ENCODE measurements at regions not wholly inside any gene's neighbourhood (a gene's known extent, or its start where the extent isn't known, plus 50 kb on each side); places are given as distances from the start of the nearest gene placed in this dataset.
"Not testable (repeated sequence)": the region's sequence is repeated elsewhere in the genome, so short reads cannot be mapped to it uniquely, and the experiment has no call there.

DNA sequence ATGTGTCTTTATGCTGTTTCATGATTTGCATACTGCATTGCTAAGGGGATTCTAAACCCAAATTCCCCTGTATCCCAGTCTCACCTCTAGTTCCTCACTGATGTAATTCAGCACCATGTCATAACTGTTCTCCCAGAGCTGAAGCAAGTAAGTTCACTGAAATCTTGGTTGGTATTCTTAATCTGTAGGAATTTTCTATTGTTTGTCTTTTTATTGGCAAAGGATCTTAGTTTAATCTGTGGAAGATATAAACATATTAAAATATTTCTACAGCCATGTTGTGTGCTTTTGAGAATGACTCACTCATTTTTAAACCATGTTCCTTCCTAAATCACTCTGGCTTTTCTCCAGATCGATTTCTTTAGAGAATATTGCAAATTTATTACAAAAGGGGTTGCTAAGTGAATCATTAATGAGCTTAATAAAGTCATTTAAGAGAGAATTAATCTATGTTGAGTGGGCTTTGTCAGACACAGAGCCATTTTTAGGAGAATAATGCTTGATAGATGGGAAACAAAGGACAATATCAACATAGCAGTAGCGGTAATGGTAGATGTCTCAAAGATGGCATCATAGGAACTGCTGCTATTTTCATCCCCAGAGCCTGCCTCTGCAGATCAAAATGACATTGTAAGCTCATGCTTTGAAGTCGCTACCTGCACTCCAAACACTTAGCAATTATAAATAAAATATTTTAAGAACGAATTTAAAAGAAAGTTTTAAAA, 110.0 kb downstream of the ENC1 start:
- DNase-seq, result no peak

DNA sequence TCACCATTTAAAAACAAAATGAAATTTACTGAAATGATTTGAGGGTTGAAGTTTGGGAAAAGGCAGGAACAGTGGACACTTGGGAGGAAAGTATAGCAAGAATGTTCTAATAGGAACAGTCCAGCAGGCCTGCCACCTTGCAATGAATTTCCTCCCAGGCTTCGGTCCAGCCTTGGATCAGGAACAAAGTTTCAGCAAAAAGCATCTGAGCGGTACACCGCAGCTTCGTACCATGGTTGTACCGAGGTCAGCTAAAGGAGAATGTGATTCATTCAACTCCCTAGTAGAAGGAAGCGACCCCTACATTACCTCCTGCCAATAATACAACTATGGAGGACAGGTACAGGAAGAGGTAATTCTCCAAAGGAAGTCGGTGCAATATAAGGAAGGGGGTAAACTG, 111.4 kb downstream of the ENC1 start:
- no peak for DNase-seq

DNA sequence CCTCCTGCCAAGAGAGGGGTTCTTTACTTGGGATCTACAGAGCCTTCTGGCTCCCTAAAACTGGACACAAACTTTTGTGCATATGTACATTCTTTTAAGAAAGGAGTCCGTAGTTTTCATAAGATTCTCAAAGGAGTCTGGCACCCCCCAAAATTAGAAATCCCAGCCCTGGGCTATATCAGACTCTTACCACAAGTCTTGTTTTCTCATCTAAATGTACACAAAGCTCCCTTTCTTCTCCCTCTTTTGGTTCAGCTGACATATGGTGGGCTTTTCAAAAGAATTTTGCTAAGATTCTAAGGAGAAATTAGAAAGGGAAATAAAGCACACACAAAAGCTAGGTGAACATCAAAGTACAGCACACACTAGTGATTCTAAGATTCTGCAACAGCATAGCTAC, 114.4 kb downstream of the ENC1 start:
- DNase-seq, result no peak

DNA sequence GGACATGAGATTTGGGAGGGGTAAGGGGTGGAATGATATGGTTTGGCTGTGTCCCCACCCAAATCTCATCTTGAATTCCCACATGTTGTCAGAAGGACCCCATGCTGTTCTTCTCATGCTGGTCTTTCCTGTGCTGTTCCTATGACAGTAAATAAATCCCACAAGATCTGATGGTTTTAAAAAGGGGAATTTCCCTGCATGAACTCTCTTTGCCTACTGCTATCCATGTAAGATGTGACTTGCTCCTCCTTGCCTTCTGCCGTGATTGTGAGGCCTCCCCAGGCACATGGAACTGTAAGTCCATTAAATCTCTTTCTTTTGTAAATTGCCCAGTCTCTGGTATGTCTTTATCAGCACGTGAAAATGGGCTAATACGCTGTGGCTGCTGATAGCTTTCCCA, 115.8 kb downstream of the ENC1 start:
- DNase-seq, result not testable (repeated sequence)

DNA sequence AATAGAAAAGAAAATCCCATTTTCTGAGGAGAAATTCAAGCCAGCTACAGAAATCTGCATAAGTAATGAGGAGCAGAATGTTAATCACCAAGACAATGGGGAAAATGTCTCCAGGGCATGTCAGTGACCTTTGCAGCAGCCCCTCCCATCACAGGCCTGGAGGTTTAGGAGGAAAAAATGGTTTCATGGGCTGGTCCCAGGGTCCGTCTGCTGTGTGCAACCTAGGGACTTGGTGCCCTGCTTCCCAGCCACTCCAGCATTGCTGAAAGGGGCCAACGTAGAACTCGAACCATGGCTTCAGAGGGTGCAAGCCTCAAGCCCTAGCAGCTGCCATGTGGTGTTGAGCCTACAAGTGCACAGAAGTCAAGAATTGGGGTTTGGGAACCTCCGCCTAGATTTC, 116.8 kb downstream of the ENC1 start:
- not testable (repeated sequence) for DNase-seq

DNA sequence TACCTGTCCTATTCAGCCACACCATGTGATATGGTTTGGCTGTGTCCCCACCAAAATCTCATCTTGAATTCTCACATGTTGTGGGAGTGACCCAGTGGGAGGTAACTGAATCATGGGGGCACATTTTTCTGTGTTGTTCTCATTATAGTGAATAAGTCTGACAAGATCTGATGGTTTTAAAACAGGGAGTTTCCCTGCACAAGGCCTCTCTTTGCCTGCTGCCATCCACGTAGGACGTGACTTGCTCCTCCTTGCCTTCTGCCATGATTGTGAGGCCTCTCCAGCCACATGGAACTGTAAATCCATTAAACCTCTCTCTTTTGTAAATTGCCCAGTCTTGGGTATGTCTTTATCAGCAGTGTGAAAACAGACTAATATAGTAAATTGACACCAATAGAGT, 117.7 kb downstream of the ENC1 start:
- DNase-seq, result not testable (repeated sequence)

DNA sequence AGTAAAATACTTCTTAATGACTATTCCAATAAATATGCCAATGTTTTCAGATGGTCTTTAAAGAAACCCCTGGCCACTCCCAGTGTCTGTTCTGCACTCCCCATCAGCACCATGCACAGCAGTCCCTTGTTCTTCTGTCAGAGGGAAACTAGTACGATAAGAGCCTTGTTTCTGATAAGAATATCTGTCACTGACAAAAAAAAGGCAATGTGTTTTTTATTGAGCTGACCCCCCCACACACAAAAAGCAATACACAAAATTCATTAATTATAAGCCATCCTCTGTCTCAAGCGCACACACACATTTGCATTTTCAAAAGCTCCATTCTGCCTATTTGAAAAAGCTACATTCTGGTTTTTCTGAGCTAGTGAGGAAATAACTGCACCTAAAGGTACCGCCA, 119.1 kb downstream of the ENC1 start:
- DNase-seq, result no peak

DNA sequence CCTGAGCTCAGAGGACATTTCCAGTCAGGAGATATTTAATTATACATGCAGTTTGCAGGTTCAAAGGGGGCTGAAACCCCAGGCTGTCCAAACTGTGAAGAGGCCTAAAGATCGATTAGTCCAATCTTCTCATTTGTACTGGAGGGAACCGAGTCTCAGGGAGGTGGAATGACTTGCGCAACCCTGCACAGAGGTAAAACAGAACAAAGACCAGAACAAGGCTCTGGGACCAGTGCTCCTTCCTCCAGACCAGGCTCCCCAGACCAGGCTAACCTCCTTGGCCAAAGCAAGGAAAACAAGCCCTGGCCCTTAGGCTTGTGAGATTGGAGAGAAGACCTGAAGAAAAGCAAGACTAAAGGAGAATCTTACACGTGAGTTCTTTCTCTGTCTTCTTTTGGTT, 120.8 kb downstream of the ENC1 start:
- no peak for DNase-seq

DNA sequence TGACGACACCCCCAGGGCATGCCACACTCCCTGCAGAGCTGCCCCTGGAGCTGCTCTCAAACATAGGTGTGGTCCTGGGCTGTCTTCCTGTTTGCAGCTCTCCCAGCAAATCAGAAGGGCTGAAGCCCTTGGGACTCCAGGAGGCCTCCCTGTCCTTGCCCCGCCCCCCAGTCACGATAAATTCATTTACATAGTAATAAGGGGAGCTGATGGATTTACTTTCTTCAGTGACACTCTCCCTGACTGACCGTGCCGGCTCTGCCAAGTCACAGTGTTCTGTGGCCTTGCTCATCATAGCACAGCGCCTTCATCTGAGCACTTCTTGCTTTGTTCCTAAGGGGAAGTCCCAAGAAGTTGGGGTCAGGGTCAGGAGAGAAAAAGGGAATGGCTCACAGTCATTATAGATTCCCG, 121.4 kb downstream of the ENC1 start:
- DNase-seq, result peak; percentile 74

DNA sequence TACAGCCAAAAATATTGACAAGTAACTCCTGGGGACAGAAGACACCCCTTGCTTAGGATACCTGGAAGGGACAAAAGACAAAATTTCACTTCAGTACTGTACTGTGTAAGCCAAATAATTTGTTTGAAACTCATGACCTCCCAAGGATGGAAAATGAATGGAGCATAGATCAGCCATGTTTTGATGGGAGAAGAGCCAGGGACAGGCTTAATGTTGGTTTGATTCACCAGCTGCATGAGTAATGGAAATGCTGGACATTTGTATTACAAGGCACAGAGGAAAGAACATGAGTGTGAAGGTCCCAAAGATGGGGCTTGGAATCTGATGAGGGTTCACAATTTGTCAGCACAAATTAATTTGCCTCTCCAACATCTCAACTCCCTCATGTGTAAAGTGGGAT, 122.8 kb downstream of the ENC1 start:
- DNase-seq, result no peak

DNA sequence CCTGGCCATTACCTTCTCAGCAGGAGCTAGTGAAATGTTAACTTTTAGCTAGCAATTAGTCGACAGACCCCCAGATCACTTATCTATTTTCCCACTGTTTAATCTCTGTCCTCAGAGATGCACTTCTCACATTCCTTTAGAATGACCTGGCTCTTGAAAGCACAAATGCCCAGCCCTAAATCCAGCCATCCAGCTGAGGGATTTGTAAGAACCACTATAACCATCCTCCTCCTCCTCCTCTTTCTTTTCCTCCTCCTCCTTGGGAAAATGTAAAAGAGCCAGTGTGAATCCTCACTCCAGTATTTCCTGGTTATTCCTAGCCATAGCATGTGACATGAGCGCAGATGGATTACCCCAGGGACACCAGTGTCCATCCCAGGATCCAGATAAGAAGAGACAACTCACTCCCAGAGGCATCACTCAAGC, 124.3 kb downstream of the ENC1 start:
- peak; percentile 55 for DNase-seq

DNA sequence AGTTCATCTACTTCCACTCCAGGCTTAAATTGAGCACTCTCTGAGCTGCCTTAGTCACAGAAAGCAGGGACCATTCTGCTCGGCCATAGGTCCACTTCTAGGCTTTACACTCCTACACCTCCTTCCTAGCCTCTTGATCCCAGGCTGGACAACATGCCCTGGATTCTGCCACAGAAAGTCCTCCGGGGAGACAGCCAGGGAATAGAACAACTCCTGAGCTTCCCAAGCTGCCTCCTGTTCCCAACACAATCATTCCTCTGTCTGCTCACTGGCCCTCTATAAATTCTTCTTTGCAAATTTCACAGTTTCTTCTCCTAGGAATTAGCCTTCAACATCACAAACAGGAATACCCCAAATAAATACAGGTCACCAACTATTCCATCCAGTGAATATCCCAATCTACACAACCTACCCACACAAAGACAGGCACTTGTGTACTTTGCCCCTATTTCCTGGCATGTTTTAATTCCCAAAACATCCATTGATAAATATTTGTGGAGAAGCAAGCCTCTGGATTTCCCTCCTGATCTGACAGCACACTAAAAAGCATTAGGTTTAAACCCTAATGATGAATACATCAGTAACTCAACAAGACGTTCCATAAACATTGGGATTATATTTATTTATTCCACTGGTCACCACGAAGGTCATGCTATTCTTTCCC, 125.5 kb downstream of the ENC1 start:
- no peak for DNase-seq

DNA sequence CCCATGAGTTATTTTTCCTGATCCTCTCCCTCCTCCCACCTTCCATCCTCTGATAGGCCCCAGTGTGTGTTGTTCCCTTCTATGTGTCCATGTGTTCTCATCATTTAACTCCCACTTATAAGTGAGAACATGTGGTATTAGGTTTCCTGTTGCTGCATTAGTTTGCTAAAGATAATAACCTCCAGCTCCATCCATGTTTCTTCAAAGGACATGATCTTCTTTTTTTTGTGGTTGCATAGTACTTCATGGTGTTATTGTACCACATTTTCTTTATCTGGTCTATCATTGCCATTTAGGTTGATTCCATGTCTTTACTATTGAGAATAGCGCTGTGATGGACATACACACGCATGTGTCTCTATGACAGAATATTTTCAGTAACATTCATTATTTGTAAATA, 128.8 kb downstream of the ENC1 start:
- DNase-seq, result not testable (repeated sequence)

DNA sequence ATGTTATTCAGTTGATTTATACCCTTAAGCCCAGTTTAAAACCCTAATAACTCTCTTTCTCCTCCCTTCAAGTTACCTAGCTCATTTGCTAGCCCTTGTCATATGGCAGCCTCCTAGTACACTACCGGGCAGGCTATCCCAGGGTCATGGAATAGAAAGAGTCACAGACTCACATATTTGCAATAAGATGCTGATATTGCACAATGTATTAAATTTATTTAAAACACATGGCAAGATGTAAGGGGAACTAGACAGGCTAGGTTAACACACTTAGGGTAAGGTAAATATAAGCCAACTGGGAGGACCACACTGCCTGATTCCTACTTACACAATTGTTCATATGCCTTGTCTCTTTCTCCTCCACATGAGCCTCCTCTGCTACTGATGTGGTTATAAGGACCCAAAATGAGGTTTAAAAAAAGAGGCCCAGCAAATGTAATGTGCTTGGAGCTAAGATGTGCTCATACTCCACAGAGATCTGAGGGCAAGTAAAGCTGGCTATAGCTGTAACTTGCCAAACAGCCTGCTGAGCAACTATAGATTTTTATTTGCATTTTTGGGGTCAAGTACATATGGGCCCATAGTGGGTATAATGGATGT, 130.0 kb downstream of the ENC1 start:
- DNase-seq, result peak; percentile 22

DNA sequence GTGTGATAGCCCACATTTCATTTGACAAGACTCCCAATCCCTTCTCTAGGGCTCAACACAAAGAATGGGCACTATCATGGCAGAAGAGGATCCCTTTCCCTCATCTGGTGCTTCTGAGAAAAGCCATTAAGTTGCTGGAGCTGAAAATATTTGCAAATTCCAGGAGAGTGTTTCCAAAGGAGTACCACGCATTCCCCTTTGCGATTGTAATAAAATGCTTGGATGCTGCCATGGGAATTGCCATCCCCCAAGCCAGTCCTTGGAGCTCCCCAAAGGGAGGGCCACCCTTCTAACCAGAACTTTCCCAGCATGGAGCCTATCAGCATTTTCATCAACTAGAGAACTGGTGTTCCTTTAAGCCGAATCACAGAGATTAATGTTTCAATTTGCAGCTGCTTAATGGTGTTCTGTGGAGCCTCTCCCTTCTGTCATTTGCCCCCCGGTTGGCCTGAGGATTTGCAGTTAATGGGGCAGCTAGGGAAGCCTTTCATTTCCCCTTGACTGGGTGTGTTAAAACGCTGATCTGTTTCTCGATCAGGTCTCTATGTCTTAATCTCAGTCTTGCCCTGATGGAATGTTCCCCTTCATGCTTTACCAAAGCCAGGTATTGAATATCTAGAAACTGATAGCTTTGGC, 133.0 kb downstream of the ENC1 start:
- no peak for DNase-seq

DNA sequence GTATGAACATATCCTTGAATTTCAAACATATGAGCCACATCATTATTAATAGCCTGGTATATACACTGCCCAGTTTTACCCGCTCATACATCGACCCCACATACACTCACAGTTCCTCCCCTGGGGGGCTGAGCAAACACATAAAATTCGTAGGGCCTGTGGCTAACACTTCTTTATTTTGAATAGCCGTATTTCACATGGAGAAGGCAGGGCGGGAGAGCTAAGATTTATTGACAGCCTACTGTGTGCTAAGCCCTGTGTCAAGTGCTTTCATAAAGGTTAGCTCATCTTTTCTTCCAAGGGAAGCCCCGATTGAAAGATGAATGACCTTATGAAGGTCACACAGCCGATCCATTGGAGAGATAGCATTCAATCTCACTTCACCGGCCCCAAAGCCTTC, 134.4 kb downstream of the ENC1 start:
- DNase-seq, result peak; percentile 20

DNA sequence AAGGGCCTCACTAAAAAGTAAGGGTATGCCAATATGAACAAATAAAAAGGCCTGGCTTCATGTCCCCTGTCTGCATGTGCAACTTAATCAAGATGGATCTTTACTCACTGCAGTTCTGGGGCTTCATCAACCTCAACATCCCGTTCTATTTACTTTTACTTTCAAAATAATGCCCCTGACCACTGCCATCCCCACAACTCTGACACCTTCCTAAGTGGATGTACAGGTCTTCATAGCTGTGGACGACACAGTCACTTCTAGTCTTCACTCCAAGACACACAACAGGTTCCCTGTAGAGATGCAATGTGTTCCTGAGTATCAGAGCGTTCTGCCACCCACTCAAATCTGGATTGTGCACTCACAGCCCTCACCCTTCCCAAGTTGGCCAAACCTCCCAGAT, 136.1 kb downstream of the ENC1 start:
- no peak for DNase-seq

DNA sequence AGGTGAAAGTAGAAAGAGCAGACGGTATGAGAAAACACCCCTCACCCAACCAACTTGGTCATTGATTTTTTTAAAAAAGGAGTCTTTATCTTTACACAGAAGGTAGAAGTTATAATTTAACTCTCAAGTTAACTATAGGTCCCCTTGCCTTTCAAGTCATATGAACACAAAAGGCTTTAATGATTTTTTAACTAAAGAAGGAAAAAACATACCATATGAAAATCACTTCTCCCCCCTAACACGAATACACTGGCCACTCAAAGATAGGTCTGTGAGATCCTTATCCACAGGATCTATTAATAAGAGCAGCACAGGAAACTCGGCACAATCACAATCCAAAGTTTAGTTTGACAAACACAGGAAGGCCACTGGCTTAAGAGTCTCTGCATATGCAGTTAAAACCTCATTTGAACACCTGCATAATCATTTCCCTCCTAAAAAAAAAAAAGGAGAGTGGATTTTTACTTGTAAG, 138.0 kb downstream of the ENC1 start:
- DNase-seq, result no peak

DNA sequence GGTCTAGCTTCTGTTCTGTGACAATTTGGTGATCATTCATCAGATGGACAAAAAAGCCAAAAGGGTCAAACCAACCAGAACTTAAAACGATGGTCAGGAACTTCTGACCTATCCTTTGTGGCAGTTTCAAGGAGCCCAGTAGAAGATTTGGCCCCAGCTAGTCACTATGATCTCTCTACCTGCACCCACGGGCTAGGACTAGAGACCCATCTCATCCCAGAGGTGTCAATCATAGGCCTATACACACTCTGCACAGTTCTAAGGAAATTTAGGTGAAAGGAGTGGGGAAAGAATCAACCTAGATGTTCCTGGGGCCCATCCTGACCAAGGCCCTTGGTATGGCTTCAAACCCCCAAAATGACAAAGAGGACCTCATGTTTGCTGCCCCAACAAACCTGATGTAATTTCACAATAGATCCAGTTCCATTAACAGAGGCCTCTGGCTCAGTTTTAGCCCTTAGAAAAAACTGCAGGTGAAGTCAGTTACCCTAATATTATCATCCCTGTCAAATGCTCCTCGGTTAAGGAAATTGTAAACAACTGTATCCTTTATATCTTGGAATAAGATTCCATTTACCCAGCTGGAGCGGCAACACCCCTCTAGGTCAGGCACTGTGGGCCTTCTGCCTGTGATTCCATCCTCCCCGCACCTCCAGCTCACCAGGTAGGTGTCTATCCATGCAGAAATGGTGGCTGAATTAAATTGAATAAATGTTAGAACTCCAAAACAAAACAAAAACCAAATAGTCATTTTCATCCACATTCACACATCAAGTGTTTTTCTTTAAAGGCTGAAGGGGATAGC, 138.7 kb downstream of the ENC1 start:
- DNase-seq, result no peak

DNA sequence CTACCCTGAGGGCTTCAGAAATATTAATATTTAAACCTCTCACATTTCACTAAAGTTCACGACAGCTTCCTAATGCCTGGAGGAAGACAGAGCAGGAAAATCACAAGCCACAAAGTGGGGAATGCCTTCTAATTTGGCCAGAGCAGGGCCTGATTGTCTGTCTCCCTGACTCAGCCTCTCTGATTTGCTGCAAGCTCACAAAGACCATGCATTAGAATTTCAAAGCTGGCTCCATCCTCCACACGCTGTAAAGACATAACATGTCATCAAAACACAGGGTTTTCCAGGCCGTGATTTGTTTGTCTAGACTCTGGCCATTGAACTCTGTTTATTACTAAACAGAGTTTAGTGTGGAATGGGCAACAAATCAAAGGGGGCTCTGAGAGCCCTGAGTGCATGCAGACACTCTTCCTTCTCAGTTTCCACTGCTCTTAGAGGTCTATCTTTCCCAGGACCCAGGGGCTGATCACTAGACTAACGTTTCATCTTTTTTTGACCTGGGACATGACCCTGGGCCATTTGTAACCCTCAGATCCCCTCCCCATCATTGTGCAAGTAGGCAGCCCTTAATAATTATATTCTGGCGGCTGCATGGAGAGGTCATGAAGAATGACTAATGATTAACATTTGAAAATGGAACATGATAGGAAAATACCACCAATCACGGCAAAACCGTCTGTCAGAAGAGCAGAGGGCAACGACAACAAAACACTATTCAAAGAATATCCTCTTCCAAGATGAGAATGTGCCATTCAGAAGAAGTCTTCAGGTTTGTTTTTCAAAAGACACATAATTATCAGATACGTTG, 140.2 kb downstream of the ENC1 start:
- DNase-seq, result peak; percentile 88

DNA sequence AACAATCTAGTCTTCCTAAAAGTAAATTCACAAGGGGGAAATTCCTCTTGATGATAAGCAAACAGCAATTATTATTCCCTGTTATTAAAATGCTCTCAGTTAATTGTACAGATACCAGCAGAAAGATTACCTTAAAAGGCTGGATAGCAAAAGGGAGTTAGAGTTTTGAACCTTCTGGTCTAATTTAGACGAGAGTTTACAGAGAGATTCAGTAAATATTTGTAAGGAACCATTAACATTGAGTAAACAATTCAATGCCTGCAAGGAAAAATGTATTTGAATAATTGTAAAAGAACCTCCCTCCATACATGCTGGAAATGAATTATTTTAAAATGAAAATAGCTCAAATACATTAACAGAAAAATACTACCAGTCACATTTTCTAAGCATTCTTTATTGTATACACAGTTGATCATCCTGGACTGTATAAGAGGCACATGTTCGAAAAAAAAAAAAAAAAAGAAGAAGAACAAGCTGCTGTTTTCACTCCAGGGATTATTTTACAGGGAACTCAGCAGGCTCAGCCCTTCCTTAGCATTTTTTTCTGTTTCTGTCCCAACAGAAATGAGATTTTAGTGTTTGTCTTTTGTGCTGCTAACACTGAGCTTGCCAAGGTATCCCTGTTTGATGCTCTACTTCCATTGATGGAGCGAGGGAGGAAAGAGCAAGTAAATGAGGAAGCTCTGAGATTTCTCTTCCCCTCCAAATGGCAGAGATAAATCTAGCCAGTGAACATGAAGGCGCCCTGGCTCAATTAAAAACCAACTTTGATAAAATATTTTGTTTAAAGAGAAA, 141.1 kb downstream of the ENC1 start:
- DNase-seq, result peak; percentile 88

Data from NCI-H69 (cell line).